GM12892 (cell line): ENCODE measurements at regions not wholly inside any gene's neighbourhood (a gene's known extent, or its start where the extent isn't known, plus 50 kb on each side); places are given as distances from the start of the nearest gene placed in this dataset.
"Not testable (repeated sequence)": the region's sequence is repeated elsewhere in the genome, so short reads cannot be mapped to it uniquely, and the experiment has no call there.

Experiments used
- DNase-seq: peaks from one replicate; pipeline ENCODE4 v3.0.0; 2011; ENCODE audit not compliant: insufficient read length
- FAIRE-seq: peaks from 2 replicates; lab custom pipeline; 2011; peaks lifted over from hg19 to GRCh38; lab: Jason Lieb, UNC
- POLR2A ChIP-seq: IDR thresholded peaks from 2 replicates; pipeline ENCODE4 v1.6.1; 2011; ENCODE audit warnings: low read depth, low read length, control low read depth
- POLR2AphosphoS5 ChIP-seq: IDR thresholded peaks from 2 replicates; pipeline ENCODE4 v1.6.1; 2011; ENCODE audit warnings: low read depth, low read length, control low read depth
- TAF1 ChIP-seq: IDR thresholded peaks from 2 replicates; pipeline ENCODE4 v1.6.1; 2011; ENCODE audit warnings: low read depth, mild to moderate bottlenecking, control low read depth, low read length, borderline replicate concordance

- no peak for TF ChIP-seq POLR2A
- TF ChIP-seq TAF1: no peak
- TF ChIP-seq POLR2AphosphoS5: no peak
- no peak for FAIRE-seq
- DNase-seq: no peak
These were observed 165.9 kb upstream of the CREB1 start for GRCh38 chr2:207363761-207364290.

GRCh38 chr2:207370646-207371045 is 159.1 kb upstream of the CREB1 start:
- DNase-seq (no peak), FAIRE-seq (no peak)
- TF ChIP-seq POLR2A (no peak), POLR2AphosphoS5 (no peak), TAF1 (no peak)

GRCh38 chr2:207371877-207372276 is 157.9 kb upstream of the CREB1 start:
- DNase-seq (no peak), FAIRE-seq (no peak)
- TF ChIP-seq TAF1: no peak
- TF ChIP-seq POLR2AphosphoS5: no peak
- no peak for TF ChIP-seq POLR2A

- FAIRE-seq (no peak), DNase-seq (no peak)
- TF ChIP-seq POLR2AphosphoS5 (no peak), TAF1 (no peak), POLR2A (no peak)
These were observed 157.3 kb upstream of the CREB1 start for GRCh38 chr2:207372483-207372882.

- FAIRE-seq: no peak
- no peak for DNase-seq
- TF ChIP-seq POLR2A: no peak
- no peak for TF ChIP-seq TAF1
- no peak for TF ChIP-seq POLR2AphosphoS5
These were observed 154.4 kb upstream of the CREB1 start for GRCh38 chr2:207375207-207375875.

- not testable (repeated sequence) for DNase-seq, FAIRE-seq
These were observed 151.1 kb upstream of the CREB1 start for GRCh38 chr2:207378620-207379019.

GRCh38 chr2:207385076-207385475 is 144.7 kb upstream of the CREB1 start:
- FAIRE-seq (no peak), DNase-seq (no peak)
- no peak for TF ChIP-seq TAF1
- no peak for TF ChIP-seq POLR2A
- no peak for TF ChIP-seq POLR2AphosphoS5

GRCh38 chr2:207385903-207386302 is 143.9 kb upstream of the CREB1 start:
- TF ChIP-seq POLR2AphosphoS5: no peak
- TF ChIP-seq POLR2A: no peak
- no peak for TF ChIP-seq TAF1
- DNase-seq (no peak), FAIRE-seq (no peak)

GRCh38 chr2:207387001-207387571 is 142.7 kb upstream of the CREB1 start:
- no peak for FAIRE-seq
- no peak for TF ChIP-seq TAF1
- no peak for TF ChIP-seq POLR2AphosphoS5
- TF ChIP-seq POLR2A: no peak
- DNase-seq: no peak

- FAIRE-seq: no peak
- DNase-seq: no peak
- no peak for TF ChIP-seq POLR2AphosphoS5
- TF ChIP-seq TAF1: no peak
- TF ChIP-seq POLR2A: no peak
These were observed 139.3 kb upstream of the CREB1 start for GRCh38 chr2:207390302-207391095.

GRCh38 chr2:207394203-207394781 is 135.5 kb upstream of the CREB1 start:
- no peak for TF ChIP-seq POLR2A
- no peak for TF ChIP-seq POLR2AphosphoS5
- TF ChIP-seq TAF1: no peak
- DNase-seq (no peak), FAIRE-seq (no peak)
